ENCODE measurements at regions not wholly inside any gene's neighbourhood (a gene's known extent, or its start where the extent isn't known, plus 50 kb on each side); places are given as distances from the start of the nearest gene placed in this dataset.
"Not testable (repeated sequence)": the region's sequence is repeated elsewhere in the genome, so short reads cannot be mapped to it uniquely, and the experiment has no call there.

DNA sequence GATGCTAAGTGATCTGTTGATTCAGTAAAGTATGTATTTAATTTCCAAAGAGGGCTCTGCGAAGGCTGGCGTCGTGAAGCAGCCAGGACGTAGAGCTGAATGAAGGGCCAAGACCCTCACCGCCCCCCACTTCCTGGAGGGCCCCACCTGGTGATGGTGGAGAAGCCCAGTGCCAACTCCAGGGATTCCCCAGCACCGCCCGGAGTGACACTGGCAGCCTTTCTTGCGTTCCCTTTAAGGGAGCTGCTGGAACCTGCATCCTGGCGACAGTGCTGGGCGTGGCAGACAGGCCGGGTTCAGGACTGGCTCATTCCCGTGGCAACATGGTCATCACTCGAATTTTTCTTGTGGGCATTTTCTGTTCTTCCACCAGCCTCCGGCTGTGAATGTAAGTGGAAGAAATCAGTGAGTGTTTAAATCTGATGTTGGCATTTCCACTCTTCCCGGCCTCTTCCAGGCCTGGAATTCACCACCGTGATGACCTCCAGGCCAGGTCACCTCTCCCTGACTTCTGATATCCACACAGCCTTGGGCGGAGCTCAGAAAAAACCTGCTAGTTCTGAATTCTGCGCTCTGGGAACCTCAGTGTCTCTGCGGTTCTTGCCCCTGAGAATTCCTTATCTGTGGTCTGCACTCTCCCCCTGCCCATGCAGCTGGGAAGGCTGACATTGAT is 57.4 kb upstream of the DACT2 start:
- DNase-seq (ENCODE audit: extremely low spot score, unreplicated experiment): no peak
- Mint-ChIP-seq H3K4me1 (ENCODE audit: unreplicated experiment) (no peaks in the 10 kb centered on the region), H3K9me3 (ENCODE audit: unreplicated experiment) (no peaks in the 10 kb centered on the region), H3K27ac (ENCODE audit: unreplicated experiment) (no peak overlapping the region), H3K4me3 (ENCODE audit: unreplicated experiment) (no peak overlapping the region), H3K36me3 (ENCODE audit: unreplicated experiment) (no peaks in the 10 kb centered on the region), H3K27me3 (ENCODE audit: unreplicated experiment) (peaks cover 6% of the 10 kb centered on the region)
- TF ChIP-seq, protein P1, sequence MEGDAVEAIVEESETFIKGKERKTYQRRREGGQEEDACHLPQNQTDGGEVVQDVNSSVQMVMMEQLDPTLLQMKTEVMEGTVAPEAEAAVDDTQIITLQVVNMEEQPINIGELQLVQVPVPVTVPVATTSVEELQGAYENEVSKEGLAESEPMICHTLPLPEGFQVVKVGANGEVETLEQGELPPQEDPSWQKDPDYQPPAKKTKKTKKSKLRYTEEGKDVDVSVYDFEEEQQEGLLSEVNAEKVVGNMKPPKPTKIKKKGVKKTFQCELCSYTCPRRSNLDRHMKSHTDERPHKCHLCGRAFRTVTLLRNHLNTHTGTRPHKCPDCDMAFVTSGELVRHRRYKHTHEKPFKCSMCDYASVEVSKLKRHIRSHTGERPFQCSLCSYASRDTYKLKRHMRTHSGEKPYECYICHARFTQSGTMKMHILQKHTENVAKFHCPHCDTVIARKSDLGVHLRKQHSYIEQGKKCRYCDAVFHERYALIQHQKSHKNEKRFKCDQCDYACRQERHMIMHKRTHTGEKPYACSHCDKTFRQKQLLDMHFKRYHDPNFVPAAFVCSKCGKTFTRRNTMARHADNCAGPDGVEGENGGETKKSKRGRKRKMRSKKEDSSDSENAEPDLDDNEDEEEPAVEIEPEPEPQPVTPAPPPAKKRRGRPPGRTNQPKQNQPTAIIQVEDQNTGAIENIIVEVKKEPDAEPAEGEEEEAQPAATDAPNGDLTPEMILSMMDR (IDR thresholded peaks at IDR 0.05): no peak

GRCh38 chr6:168377484-168377855 is 57.9 kb upstream of the DACT2 start:
- peaks cover 6% of the 10 kb centered on the region for H3K27me3 Mint-ChIP-seq (ENCODE audit: unreplicated experiment)
- no peaks in the 10 kb centered on the region for H3K4me1 Mint-ChIP-seq (ENCODE audit: unreplicated experiment)
- no peak for DNase-seq (ENCODE audit: extremely low spot score, unreplicated experiment)
- H3K4me3 Mint-ChIP-seq (ENCODE audit: unreplicated experiment): no peak overlapping the region
- H3K9me3 Mint-ChIP-seq (ENCODE audit: unreplicated experiment): no peaks in the 10 kb centered on the region
- TF ChIP-seq, protein P1 (IDR thresholded peaks at IDR 0.05): no peak
- no peak overlapping the region for H3K27ac Mint-ChIP-seq (ENCODE audit: unreplicated experiment)
- no peaks in the 10 kb centered on the region for H3K36me3 Mint-ChIP-seq (ENCODE audit: unreplicated experiment)

DNA sequence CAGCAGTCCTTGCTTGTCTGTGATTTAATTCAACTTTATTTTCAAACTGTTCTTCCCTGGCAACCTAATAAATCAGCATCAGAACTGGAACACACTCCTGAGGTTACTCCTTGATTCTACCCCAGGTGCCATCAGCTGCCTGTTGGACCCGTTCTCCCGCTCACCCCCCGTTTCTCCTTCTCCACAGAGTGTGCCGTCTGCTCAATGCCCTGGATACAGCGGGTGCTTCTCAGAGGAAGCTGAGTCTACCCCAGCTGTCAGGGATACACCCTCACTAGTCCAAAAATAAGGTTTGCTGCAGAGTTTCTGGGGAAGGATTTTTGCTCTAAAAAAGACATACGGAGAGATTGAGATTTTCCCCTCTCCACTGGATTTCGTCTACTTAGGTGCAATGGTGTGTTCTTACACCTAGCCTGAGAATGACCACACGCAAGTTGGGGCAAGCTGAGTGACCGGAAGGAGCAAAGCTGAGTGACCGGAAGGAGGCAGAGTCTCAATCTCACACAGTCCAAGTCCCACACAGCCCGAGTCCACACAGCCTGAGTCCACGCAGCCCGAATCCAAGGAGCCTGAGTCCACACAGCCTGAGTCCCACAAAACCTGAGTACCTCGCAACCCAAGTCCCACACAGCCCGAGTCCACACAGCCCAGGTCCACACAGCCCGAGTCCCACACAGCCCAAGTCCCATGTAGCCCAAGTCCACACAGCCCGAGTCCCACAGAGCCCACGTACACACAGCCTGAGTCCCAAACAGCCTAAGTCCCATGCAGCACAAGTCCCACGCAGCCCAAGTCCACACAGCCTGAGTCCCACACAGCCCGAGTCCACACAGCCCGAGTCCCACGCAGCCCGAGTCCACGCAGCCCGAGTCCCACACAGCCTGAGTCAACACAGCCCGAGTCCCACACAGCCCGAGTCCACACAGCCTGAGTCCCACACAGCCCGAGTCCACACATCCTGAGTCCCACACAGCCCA is 58.6 kb upstream of the DACT2 start:
- H3K27ac Mint-ChIP-seq (ENCODE audit: unreplicated experiment): no peak overlapping the region
- peaks cover 2% of the 10 kb centered on the region for H3K27me3 Mint-ChIP-seq (ENCODE audit: unreplicated experiment)
- H3K4me1 Mint-ChIP-seq (ENCODE audit: unreplicated experiment): no peaks in the 10 kb centered on the region
- no peaks in the 10 kb centered on the region for H3K9me3 Mint-ChIP-seq (ENCODE audit: unreplicated experiment)
- H3K4me3 Mint-ChIP-seq (ENCODE audit: unreplicated experiment): no peak overlapping the region
- TF ChIP-seq, protein P1 (IDR thresholded peaks at IDR 0.05): no peak
- no peak for DNase-seq (ENCODE audit: extremely low spot score, unreplicated experiment)
- H3K36me3 Mint-ChIP-seq (ENCODE audit: unreplicated experiment): no peaks in the 10 kb centered on the region

- H3K9me3 Mint-ChIP-seq (ENCODE audit: unreplicated experiment); H3K27ac Mint-ChIP-seq (ENCODE audit: unreplicated experiment); H3K4me1 Mint-ChIP-seq (ENCODE audit: unreplicated experiment); H3K36me3 Mint-ChIP-seq (ENCODE audit: unreplicated experiment); DNase-seq (ENCODE audit: extremely low spot score, unreplicated experiment); H3K27me3 Mint-ChIP-seq (ENCODE audit: unreplicated experiment); H3K4me3 Mint-ChIP-seq (ENCODE audit: unreplicated experiment): not testable (repeated sequence)
Measured at GRCh38 chr6:168379579-168379978, 60.0 kb upstream of the DACT2 start.

GRCh38 chr6:168380166-168380955 is 60.6 kb upstream of the SMOC2 start:
- not testable (repeated sequence) for H3K36me3 Mint-ChIP-seq (ENCODE audit: unreplicated experiment); H3K9me3 Mint-ChIP-seq (ENCODE audit: unreplicated experiment); H3K4me3 Mint-ChIP-seq (ENCODE audit: unreplicated experiment); H3K27ac Mint-ChIP-seq (ENCODE audit: unreplicated experiment); H3K27me3 Mint-ChIP-seq (ENCODE audit: unreplicated experiment); DNase-seq (ENCODE audit: extremely low spot score, unreplicated experiment); H3K4me1 Mint-ChIP-seq (ENCODE audit: unreplicated experiment)
